HG03432 (cell line): ENCODE measurements at regions not wholly inside any gene's neighbourhood (a gene's known extent, or its start where the extent isn't known, plus 50 kb on each side); places are given as distances from the start of the nearest gene placed in this dataset.
A peak's percentile ranks its signal among the peaks of the same experiment; 100 is the strongest.

Source experiments
- ATAC-seq: cut with Tn5 transposase; IDR thresholded peaks from one replicate; pipeline ENCODE4 v1.9.1; 2021; ENCODE audit warnings: mild to moderate bottlenecking, moderate library complexity; ENCODE audit not compliant: unreplicated experiment

DNA sequence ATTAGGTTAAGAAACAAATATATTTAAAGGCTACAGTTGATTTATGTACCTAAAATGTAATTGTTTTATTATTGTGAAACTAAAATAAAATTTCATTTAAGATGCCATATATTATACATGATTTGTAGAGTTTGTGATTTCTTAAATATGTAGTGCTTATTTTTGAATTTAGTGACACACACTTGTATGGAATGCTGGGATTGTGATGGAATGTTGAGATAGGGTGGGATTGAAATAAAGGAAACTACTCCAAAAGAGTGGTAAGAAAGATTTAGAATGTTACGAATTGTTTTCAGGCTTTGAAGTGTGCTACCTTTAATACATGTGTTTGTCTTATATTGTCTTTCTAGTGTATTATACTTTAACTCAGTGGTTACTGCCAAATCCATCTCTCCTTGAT is 330.3 kb upstream of the PITX2 start:
- no peak for ATAC-seq

DNA sequence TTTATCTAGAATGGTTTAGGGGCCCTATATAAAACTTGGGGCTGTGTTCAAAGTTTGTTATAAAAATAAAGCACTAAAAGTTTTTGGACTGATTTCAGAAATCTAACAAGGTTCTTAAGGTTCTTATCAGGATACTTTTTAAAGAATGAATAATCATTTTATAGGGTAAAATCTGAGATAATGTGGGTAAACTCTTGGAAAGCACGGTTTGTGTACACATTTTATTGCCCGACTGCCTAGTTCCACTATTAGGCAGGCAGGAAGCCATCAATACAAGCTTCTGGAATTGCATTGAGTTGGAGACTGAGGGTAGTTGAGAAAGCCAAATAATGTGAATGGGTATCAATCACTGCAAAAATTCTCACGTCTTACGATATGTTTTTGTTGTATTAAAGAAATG is 331.0 kb upstream of the PITX2 start:
- ATAC-seq, result no peak

DNA sequence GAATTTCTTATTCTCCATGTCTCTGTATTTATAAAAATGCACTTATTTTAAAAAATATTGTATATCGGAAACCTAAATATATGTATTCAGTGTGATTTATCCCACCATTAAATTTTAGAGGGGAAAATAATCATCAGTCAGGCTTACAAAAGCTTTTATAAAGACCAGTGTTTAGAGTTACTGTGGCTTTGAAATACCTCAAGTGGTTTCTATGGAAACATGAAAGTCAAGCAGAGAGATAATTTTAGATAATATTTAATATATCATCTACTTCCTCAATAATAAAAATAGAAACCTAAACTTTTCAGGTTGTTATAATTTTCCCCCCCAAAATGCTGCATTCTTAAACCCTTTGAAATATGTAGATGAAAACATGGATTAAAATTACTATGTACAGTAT is 332.9 kb upstream of the PITX2 start:
- ATAC-seq, result no peak

DNA sequence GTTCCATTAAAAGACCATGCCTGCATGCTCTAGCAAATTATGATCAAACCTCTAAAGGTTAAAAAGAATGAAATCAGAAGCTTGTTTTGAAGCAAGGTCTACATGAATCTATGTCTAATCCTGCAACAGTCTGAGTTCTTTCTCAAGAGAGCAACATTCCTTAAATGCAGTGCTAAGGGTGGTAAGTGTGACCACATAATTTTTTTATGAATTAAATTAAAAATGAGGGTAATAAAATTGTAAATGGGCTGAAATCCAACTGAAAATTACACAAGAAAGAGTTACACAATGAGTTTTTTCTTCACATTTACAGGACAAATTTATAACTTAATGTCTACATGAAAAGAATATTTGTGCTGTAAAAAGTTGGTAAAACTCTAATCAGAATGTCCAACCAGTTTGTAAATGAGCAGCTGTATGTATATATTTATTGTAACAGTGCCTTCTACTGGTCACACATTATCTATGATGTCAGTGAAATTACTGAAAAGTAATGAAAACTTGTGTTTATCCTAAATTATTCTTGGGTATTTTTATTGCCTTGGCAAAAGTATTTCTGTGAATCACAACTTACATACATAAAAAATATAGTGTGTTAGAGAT is 336.3 kb upstream of the PITX2 start:
- ATAC-seq, result peak; percentile 52

DNA sequence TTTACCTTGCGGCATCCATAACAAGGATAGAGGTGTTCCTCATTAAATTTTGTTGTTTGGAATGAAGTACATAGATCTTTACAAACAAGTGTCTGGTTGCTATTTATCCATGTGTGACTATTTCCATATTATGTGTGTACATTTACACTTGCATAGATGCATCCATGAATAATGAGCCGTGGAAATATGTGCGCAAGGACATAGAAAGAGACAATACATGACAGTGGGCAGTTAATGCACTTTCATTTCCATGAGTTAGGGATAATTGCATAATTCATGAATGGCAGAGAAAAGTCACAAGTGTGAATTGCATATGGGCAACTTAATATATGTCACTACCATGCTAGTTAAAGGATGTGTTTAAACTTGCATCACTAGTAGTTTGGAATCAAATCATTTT is 338.2 kb upstream of the PITX2 start:
- no peak for ATAC-seq

DNA sequence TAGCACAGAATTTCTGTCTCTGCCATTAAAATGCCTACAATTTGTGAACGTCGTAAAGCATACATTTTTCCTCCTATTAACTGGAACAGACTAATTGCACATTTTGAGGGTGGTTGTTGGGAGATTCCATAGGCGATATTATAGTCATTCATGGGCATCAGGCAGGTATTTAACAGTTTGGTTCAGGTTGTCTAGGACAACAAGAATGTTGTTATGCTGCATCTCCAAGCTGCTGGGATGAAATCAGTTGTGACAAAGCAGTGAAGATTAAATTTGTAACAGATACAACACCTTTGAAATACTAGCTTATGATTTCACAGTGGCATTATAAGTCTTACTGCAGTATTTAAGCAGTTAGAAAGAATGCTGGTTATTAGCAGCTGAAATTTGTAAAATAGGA is 339.7 kb upstream of the PITX2 start:
- no peak for ATAC-seq

DNA sequence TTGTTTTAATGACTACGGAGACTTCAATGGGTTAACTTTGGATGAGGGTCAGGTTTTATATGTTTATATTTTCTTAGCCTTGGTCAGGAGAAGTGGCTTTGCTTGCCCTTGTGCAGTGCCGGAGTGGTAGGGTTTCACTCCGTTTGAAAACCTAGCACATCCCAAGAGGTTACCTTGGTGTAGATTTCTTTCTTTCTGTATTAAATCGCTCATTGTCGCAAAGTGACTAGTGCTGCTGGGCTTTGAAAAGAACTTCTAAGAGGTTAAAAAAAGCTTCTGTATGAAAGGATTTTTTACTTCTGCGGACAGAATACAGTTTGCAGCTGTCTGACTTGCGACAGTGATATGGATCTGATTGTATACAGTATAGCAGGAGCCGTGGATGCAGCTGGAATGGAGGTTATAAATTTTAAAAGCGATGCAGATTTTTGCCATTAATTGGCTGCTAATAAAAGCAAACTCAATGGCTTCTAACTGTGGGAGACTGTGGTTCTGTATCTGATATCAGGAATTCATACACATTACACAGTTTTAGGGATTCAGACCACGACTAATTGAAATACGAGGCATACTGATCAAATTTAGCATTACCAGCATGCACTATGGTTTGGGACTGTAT is 340.9 kb upstream of the PITX2 start:
- ATAC-seq, result no peak

DNA sequence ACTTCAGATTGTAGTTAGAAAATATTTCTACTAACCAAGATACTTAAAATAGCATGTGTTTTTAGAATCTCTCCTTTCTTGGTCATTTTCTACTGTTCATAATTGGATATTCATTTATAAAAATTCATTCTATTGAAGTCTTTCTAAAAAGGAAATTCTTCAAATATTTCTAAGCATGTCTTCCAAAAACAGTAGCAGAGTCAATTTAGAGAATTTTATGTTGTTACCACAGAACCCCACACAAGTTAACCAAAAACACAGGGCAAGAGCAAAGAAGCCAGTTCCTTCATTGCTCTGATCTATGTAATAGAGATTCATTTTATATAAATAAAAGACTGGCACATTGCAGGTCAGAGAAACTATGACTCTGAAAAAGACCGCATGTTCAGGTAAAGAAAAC is 345.1 kb upstream of the PITX2 start:
- no peak for ATAC-seq

DNA sequence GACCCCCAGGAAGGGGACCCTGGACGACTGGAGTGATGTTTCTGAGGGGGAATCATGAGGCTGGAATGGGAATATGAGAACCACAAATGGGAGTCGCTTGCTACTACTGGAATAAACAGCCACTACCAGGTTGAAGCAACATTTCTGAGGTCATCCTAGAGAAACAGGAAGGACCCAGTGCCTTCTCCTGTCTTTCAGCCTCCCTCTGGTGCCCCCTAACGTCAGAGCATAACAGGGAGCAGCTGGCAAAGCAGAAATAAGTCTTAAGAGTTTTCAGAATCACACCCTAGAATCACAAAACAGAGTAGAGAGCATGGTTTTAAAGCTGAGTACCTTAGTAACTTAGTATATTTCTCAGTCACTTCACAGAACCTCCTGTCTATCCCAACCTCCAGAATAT is 347.8 kb upstream of the PITX2 start:
- peak; percentile 89 for ATAC-seq

DNA sequence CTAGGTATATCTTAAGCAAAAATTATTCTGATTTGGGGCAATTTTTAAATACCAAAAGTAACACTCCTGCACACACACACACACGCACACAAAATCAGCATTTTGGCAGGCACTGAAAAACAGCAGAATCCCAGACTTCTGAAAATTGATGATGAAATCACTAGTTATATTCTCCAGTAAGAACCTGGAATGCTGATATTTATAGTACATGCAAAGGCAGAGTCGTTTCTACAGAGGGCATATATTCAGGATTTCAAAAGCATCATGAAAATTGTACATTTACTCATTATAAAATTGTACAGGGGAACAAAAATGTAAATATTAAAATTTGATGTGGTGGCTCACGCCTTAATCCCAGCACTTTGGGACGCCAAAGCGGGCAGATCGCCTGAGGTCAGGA is 352.5 kb upstream of the PITX2 start:
- ATAC-seq, result no peak

DNA sequence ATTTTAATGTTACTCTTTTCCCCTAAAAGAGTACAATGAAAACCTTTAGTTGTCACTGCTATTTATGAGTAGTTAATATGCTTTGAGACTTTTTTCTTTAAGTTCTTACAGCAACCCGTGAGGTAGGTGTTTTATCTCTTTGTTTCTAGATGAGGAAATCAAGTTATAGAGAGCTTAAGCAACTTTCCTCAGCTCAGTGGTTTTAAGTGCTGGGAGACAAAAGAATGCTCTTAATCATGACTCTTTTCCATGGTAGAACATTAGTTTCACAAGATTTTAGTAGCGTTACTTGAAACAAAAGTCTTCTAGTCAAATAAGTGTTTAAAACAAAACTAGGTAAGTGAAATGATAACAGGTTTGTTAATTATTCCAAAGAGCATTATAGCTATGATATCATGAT is 354.7 kb upstream of the PITX2 start:
- no peak for ATAC-seq

DNA sequence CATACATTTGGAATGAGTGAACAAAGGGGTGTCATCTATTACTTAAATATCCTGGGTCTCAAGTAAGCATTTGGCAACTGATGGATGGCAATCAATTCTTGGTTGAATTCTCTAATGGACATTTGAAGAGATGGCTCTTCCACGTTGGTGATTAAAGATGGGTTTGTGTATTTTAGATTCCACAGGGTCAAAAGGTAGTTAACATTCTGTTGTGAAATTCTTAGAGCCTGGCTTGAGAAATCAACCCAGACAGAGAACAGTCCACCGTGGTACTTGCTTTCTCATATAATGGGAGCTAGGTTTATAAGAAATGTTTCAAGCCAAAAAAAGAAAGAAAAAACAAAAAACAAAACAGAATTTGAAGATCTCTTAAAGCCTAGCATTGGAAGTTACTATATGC is 355.9 kb upstream of the PITX2 start:
- no peak for ATAC-seq

DNA sequence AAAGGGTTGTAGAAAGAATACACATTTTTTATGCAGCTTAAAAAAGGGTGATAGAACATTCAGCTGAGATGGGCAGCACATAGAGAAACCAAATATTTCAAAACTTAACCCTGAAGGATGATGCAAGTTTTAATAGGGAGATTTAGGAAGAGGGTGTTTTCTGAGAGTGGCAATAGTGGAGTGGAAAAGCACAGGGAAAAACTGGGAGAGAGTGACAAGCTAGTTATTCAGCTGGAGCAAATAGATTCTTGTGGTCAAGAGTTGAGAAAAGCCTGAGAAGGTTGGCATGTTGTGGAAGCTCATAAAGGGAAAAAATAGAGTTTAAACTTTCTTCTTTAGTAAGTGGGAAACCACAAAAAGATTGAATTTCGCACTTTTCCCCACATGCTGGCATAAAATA is 359.6 kb upstream of the PITX2 start:
- no peak for ATAC-seq

DNA sequence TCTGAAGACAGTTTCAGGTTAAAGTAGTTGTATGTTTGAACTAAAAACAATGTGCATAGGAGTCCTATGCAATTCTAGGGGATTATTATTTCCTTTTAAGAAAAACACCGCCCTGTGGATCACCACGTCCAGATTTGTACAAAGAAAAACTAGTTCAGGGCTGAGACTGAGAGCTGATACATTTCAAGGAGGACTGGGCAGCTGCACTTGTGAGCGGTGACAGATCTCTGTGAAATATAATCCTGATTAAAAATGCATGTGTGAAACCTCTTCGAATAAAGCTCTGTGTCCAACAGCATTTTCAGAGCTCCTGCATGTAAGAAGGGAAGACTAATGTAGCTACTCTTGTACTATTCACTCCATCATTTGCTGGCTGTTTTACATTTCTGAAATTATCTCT is 365.8 kb upstream of the PITX2 start:
- no peak for ATAC-seq

DNA sequence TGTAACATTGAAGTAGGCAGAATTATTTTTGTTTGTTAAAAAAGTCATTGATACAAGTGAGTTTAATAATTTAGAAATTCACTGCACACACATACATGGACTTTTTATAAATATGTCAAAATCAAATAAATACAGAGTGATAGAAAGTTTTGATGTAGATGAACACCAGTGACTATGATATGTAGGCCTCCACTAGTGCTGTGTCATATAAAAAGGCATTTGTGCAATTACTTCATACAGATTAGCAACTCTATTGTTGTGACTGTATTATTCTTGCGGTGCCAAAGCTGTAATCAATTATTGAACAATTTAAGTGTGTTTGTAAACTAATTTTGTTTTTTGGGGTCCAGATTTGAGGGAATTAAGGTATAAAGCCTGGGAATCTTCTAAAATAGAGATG is 366.2 kb upstream of the PITX2 start:
- no peak for ATAC-seq

DNA sequence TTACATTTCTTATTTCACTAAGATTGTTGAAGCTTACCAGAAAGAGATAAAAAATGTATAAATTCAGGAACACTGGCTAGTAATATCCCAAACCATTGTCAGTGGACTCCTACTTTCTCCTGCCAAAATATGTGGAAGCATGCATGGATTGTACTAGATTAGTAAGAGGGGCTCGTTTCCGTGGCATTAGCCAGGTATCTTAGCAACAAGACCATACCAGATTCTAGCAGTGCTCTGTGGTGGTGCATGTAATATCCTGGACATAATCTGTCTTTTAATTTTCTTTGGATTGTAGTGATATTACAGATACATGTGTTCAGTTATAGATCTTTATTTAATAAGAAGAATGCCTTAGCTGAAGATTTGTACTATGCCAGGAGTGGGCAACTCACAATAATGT is 371.9 kb upstream of the PITX2 start:
- no peak for ATAC-seq

DNA sequence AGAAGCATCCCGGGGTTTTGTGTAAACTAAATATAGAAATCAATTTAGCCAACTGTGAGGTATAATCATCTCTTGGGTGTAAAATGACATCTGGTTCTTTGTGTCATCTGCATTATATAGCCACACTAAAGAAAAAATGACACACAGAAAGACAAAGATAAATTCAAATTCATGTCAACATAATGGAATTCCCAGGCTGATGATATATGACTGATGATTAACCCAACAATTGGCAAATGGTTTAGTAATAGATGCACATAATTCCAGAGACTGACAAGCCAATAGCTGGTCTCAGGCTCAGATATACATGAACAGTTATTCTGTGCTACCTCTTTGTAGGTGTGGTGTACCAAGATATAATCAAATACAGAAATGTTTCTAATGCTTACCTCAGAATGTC is 375.4 kb upstream of the PITX2 start:
- ATAC-seq, result no peak

DNA sequence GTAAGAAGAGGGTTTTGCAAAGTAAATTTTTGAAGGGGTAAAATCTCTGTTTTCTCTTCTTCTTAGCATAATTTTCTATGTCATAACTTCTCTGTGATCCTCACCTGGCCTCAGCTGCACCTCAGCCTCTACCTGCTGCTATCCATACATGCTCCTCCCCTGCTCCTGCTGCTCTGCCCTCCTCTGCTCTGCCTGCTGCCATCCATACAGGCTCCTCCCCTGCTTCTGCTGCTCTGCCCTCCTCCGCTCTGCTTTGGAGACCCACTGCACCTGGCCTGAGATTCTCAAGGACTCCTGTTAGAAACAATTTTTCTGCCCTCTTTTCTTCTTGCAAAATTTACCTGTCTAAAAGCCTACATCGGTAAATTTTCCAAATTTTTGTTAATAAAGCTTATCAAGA is 388.6 kb upstream of the PITX2 start:
- no peak for ATAC-seq

DNA sequence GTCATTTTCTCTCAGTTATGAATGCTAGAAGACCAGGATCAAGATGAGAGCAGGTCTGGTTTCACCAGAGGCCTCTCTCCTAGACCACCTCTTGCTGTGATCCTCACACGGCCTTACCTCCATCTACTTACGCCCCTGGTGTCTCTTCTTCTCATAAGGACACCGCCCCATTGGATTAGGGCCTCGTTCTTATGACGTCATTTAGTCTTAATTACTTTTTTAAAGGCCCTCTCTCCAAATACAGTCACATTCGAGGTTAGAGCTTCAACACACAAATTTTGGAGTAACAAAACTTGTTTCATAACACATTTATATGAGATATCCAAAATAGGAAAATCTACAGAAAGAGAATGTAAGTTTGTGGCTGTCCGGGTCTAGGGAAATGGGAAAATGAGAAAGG is 391.0 kb upstream of the PITX2 start:
- no peak for ATAC-seq

DNA sequence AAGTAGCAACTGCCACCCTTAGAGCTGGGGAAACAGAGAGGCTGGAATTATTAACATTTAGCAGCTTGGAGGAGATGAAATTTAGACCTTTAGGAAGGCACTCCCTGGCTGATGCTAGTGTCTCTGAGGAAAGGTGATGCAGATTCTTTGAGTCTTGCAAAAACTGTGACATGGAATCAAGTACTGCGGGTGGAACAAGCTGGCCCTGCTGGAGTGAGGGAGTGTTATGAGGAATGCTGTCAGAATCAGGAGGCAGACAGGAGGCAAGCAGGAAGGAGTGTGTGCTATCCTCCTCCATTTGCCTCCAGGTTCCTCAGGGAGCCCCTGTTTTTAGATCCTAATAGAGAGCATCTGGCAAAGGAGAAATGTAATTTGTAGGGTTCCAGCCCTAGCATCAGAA is 391.7 kb upstream of the PITX2 start:
- ATAC-seq, result no peak

DNA sequence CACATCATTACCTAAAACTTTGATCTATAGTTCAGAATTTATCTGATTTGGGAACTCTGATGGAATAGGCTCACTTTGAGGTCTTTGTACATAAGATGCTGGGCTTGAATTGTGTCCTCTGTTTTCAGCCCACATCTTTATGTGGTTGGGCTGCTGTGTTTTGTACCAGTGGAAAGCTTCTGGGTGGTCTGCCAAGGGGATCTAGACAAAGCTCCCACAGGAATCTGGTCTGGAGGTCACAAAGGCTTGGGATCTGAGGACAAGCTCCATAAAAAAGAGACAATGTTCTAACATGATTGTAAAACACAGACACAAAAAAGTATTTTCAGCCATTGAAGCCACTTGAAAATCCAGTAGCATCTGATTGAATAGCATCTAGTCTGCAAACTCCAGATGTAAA is 393.5 kb upstream of the PITX2 start:
- no peak for ATAC-seq

DNA sequence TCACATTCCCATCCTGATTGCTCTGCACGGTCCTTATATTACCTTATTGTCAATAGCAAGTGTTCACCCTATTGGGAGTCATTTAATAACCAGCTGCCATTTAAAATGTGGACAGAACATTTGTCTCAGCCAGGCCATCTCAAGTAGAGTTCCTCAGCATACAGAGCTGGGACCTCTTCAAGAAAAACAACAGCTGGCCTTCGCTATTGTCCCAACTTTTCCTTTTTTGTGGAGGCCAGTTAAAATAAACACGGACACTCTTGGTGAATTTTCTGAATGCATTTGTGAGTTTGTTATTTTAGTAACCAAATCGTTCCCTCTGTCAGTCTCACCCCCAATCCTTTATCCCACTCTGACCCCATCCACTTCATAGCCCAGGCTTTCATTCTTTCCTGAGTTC is 395.3 kb upstream of the PITX2 start:
- no peak for ATAC-seq

DNA sequence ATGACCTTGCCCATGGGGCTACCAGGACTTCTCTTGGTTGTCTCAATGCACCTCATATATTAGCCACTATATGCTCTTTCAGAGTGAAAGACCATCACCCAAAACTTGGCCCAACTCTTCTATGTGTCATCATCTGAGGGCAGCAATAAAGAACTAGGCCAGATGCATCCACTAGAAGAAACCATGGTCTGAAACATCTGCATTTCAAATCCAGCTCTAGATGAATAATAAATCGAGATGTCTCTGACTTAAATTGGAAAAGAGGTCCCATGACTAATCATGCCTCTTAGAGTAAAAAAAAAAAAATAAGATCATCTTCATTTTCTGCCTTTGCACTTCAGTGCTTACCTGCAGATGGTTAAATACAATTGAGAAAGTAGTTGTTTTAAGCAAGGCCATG is 397.6 kb upstream of the PITX2 start:
- ATAC-seq, result no peak
